T-helper 2 cell treated with Interferon-gamma antibody and Interleukin-4, amounts not matched to agents 5 μg/mL and 100 μg/mL, for 36 hours (primary cell): ENCODE measurements at regions not wholly inside any gene's neighbourhood (a gene's known extent, or its start where the extent isn't known, plus 50 kb on each side); places are given as distances from the start of the nearest gene placed in this dataset.
"Not testable (repeated sequence)": the region's sequence is repeated elsewhere in the genome, so short reads cannot be mapped to it uniquely, and the experiment has no call there.

ENCODE experiments used
- DNase-seq: peaks from one replicate; pipeline ENCODE4 v3.0.0; 2021; ENCODE audit warnings: low spot score
- H3K27ac Mint-ChIP-seq: one replicate; pipeline ENCODE4 v1.8.0; 2021; ENCODE audit warnings: mild to moderate bottlenecking, mixed read lengths
- H3K27me3 Mint-ChIP-seq: one replicate; pipeline ENCODE4 v1.8.0; 2021; ENCODE audit warnings: low read depth, mixed read lengths
- H3K36me3 Mint-ChIP-seq: one replicate; pipeline ENCODE4 v1.8.0; 2021; ENCODE audit warnings: low read depth, mixed read lengths
- H3K4me1 Mint-ChIP-seq: one replicate; pipeline ENCODE4 v1.8.0; 2021; ENCODE audit warnings: low read depth, mixed read lengths
- H3K4me3 Mint-ChIP-seq: one replicate; pipeline ENCODE4 v1.8.0; 2022; ENCODE audit warnings: mild to moderate bottlenecking, moderate library complexity, mixed read lengths
- H3K9me3 Mint-ChIP-seq: one replicate; pipeline ENCODE4 v1.8.0; 2021; ENCODE audit warnings: mixed read lengths

DNA sequence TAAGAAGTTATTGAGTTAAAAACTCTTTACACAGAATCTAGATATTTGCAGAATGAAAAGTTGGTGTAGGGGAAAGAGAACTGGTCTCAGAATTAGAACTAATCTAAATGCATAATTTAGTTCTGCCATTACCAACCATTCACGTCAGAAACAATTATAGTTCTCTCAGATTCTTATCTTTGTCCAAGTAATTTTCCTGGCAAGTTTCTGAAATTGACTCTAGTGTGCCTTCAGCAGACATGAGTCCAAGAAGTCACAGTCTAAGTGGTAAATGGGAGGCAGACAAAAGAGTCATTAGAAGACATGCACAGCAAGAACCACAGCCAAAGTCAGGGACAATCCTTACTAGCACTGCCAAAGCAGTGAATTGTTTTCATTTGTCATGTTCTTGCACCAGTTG is 1870.1 kb downstream of the LRRC4C start:
- DNase-seq = no peak
- H3K27me3 Mint-ChIP-seq = no peaks in the 10 kb centered on the region
- peaks cover 30% of the 10 kb centered on the region for H3K9me3 Mint-ChIP-seq
- no peak overlapping the region for H3K4me3 Mint-ChIP-seq
- no peaks in the 10 kb centered on the region for H3K36me3 Mint-ChIP-seq
- H3K27ac Mint-ChIP-seq = no peak overlapping the region
- no peaks in the 10 kb centered on the region for H3K4me1 Mint-ChIP-seq

DNA sequence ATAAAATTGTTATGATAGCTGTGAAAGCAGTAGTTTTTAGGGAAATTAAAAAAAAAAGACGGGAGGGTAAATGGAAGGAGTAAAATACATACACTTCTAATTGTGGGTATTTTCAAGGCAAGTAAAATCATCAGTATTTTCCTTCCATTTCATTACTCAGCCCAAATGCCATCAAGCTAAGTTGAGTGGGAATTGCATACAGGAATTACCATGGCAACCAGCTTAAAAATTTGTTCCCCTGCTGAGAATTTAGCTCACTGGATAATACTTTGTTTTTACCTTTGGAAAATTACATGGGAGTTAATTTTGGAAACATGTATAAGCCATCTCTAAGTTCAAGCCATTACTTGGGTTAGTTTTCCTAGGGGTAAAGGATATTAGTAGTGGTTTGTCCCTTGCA is 1873.4 kb downstream of the LRRC4C start:
- Mint-ChIP-seq H3K27ac (no peak overlapping the region), H3K9me3 (peaks cover 47% of the 10 kb centered on the region), H3K4me1 (no peaks in the 10 kb centered on the region), H3K4me3 (no peak overlapping the region), H3K36me3 (no peaks in the 10 kb centered on the region), H3K27me3 (no peaks in the 10 kb centered on the region)
- DNase-seq = no peak

DNA sequence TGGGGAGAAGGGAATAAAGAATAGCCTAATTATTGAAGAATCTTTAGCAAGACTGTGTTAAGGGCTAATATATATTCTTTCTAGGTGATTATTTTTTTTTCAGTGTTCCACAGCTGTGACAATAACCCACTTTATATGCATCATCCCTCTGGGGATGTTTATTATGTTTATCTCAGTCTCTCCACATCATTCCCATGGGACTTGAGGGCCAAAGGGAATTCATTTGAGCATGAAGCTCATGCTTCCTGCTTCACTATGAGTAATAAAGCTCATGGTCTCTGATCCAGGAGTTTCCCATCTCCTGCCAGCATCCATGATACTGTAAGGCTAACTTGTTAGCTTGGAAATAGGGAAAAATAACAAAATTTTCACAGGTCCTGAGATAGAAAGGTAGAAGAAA is 1888.4 kb downstream of the LRRC4C start:
- Mint-ChIP-seq H3K36me3 (no peaks in the 10 kb centered on the region), H3K4me1 (no peaks in the 10 kb centered on the region), H3K4me3 (no peak overlapping the region), H3K27me3 (no peaks in the 10 kb centered on the region), H3K9me3 (peaks cover 33% of the 10 kb centered on the region), H3K27ac (no peak overlapping the region)
- DNase-seq = no peak

DNA sequence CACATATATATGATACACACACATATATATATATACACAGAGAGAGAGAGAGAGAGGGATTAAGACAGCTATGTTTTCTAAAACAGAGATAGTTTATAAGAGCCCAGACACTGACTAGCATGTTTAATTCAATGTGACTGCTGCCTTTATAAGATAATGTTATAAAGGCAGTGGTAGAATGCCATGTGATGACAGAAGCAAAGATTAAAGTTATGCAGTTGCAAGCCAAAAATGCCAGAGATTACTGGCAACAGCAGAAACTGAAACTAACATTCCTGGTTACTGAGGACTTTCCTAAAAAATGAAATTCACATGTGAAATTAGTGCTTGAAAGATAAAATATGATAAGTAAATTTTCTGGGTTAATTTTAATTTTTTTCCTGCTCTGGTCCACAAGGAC is 1888.9 kb downstream of the LRRC4C start:
- H3K9me3 Mint-ChIP-seq = peaks cover 29% of the 10 kb centered on the region
- DNase-seq = no peak
- H3K4me1 Mint-ChIP-seq = no peaks in the 10 kb centered on the region

DNA sequence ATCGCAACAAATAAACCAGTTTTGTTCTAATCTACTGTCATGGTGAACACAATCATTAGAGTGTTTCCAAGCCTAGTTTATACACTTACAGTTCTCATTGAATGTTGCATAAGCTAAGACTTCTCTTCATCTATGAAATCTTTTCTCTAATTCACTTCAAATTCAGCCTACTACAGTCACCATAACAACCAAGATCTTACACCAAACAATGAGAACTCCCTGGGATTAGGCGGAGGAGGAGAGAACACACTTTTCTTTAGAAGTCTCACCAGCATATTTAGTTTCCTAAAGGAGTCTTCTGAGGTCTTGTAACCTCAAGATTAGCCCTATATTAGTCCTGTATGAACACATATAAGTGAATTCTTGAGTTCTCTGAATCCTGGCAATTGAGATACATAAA is 1889.7 kb downstream of the LRRC4C start:
- Mint-ChIP-seq H3K27ac (no peak overlapping the region), H3K36me3 (no peaks in the 10 kb centered on the region), H3K27me3 (no peaks in the 10 kb centered on the region), H3K4me1 (no peaks in the 10 kb centered on the region), H3K4me3 (no peak overlapping the region), H3K9me3 (peaks cover 31% of the 10 kb centered on the region)
- DNase-seq = no peak

More for the DNA sequence above, 1888.9 kb downstream of the LRRC4C start:
- Mint-ChIP-seq H3K36me3 (no peaks in the 10 kb centered on the region), H3K27ac (no peak overlapping the region), H3K4me3 (no peak overlapping the region), H3K27me3 (no peaks in the 10 kb centered on the region)

DNA sequence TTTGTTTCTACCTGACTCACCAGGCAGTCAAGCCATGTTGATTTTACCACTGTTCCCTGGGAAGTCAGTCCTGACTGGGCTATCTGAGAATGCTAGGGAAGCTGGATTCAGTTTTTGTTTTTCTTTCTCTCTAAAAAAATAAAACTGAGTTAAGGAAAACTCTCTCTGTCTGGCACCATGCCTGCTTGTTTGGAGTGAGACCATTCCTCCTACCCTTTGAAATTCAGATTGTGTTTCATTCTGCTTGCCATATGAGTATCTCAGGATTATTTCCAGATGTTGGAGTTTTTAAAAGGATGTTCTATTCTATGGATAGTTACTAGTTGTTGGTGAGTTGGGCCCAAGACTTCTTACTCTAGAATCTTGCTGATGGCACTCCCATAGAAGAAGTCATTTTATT is 1917.0 kb downstream of the LRRC4C start:
- no peak overlapping the region for H3K4me3 Mint-ChIP-seq
- peaks cover 64% of the 10 kb centered on the region for H3K9me3 Mint-ChIP-seq
- no peak for DNase-seq
- H3K4me1 Mint-ChIP-seq = no peaks in the 10 kb centered on the region
- H3K36me3 Mint-ChIP-seq = no peaks in the 10 kb centered on the region
- H3K27me3 Mint-ChIP-seq = no peaks in the 10 kb centered on the region
- no peak overlapping the region for H3K27ac Mint-ChIP-seq

DNA sequence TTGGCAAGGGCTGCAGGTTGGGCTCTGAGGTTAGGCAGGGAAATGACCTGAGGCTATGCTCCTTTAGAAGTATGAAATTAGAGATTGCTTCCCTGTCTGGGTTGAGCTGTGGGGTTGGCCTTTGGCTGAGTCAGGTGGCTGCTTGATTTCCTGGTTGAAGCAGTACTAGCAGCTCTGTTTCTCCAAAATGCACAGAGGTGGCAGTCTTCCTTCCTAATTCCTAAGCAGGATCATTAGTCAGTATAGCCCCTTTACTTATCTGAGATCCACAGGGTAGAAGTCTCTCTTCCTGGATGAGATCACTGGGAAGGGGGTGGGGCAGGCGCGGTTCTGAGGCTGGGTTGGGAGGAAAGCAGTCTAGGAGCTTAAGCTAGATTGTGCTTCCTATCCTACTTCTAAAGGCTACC is 1917.5 kb downstream of the LRRC4C start:
- Mint-ChIP-seq H3K36me3 (no peaks in the 10 kb centered on the region), H3K27ac (no peak overlapping the region), H3K9me3 (peaks cover 65% of the 10 kb centered on the region), H3K4me1 (no peaks in the 10 kb centered on the region), H3K4me3 (no peak overlapping the region), H3K27me3 (no peaks in the 10 kb centered on the region)
- no peak for DNase-seq

DNA sequence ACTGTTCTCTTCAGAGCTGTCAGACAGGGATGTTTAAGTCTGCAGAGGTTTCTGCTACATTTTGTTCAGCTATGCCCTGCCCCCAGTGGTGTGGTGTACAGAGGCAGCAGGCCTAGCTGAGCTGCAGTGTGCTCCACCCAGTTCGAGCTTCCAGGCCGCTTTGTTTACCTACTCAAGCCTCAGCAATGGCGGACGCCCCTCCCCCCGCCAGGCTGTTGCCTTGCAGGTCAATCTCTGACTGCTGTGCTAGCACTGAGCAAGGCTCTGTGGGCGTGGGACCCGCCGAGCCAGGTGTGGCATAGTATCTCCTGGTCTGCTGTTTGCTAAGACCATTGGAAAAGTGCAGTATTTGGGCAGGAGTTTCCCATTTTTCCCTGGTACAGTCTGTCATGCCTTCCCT is 1923.1 kb downstream of the LRRC4C start:
- H3K4me3 Mint-ChIP-seq, H3K27me3 Mint-ChIP-seq, H3K4me1 Mint-ChIP-seq, H3K27ac Mint-ChIP-seq, DNase-seq, H3K36me3 Mint-ChIP-seq: not testable (repeated sequence)
- H3K9me3 Mint-ChIP-seq = peaks cover 64% of the 10 kb centered on the region
